ENCODE measurements at regions not wholly inside any gene's neighbourhood (a gene's known extent, or its start where the extent isn't known, plus 50 kb on each side); places are given as distances from the start of the nearest gene placed in this dataset.
"Not testable (repeated sequence)": the region's sequence is repeated elsewhere in the genome, so short reads cannot be mapped to it uniquely, and the experiment has no call there.

DNA sequence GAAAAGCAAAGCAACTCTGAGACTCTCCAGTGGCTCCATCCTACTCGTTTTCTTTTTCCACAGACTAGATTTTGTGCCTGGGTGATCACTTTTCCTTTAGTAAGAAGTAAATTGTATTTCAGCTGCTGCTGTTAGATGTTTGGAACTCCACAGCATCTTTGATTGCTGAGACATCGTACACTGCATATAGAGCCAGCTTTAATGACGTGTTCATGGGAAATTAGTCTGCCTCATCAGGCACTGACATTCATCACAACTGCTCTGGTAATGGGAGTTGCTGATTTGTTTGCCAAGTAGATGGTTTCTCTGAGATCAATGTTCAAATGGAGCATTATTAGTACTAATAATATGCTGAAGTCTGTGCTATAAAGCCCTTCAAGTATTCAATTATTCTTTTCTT is 573.8 kb upstream of the NR5A2 start:
- Mint-ChIP-seq H3K4me1 (no peaks in the 10 kb centered on the region), H3K4me3 (no peak overlapping the region), H3K9me3 (no peaks in the 10 kb centered on the region)

DNA sequence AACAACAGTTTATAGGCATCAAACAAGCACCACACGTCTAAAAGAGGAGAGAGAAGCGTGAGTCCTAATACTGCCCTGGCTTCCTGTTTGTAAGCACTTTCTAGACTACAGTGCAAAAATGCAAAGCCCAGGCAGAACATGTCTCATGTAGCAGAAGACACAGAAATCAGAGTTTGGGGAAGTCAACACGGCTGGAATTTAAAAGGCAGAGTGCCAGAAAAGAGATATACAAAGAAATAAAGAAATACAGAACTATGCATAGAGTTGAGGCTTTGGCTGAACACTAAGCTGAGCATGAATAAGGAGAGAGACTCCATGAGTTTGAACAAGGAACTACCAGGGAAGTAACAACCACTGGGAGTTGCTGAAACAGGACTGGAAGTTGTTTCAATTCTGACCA is 566.6 kb upstream of the NR5A2 start:
- no peak for ATAC-seq
- peaks cover 7% of the 10 kb centered on the region for H3K27me3 Mint-ChIP-seq
- no peak overlapping the region for H3K27ac Mint-ChIP-seq
- H3K36me3 Mint-ChIP-seq = no peaks in the 10 kb centered on the region
- no peak overlapping the region for H3K4me3 Mint-ChIP-seq
- H3K4me1 Mint-ChIP-seq = peaks cover 6% of the 10 kb centered on the region
- H3K9me3 Mint-ChIP-seq = peaks cover 3% of the 10 kb centered on the region

More for the DNA sequence above, 573.8 kb upstream of the NR5A2 start:
- Mint-ChIP-seq H3K27me3 (peaks cover 13% of the 10 kb centered on the region), H3K27ac (no peak overlapping the region), H3K36me3 (no peaks in the 10 kb centered on the region)
- ATAC-seq = no peak

DNA sequence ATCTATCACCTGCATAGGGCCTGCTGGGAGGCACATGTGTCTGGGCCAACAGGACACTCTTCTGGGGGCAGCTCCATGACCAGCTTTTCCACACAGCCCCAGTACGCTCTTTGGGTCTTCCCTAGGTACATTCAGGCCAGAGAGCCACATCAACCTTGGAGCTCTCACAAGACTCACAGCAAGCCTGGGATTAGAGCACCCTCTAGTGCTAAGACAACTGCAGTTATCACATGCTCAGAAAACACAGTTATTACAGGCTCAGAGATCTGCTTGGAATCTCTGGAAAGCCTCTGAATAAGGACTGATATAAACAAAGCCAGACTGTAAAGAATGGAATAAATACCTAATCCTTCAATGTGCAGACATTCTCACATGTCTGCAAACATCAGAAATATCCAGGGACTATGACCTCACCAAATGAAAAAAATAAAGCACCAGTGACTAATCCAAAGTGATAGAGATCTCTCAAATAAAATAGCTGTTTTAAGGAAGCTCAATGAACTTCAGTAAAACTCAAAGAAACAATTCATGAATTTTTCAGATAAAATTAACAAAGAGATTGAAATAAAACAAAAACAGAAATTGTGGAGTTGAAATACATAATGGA is 563.9 kb upstream of the NR5A2 start:
- H3K27ac Mint-ChIP-seq = no peak overlapping the region
- H3K9me3 Mint-ChIP-seq = peaks cover 3% of the 10 kb centered on the region
- peaks cover 6% of the 10 kb centered on the region for H3K4me1 Mint-ChIP-seq
- H3K36me3 Mint-ChIP-seq = no peaks in the 10 kb centered on the region
- no peak overlapping the region for H3K4me3 Mint-ChIP-seq
- ATAC-seq = peak; percentile 12
- H3K27me3 Mint-ChIP-seq = peaks cover 3% of the 10 kb centered on the region

DNA sequence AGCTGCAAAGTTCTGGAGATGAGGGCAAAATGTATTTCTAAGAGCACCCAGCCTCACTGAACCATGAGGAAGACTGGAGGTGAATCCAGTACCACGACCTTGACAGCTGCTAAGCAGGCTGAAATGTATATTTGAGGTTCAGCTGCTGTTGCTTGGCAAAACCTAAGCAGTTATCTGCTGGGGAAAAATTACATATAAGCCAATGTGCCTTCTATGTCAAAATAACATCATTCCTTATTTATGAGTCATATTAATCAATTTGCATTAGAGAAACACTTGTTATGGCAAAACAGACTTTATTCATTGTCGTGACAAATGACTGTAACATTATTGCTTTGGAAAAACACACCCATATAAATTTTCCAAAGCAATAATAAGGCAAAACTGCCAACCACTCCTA is 560.5 kb upstream of the NR5A2 start:
- Mint-ChIP-seq H3K4me3 (no peak overlapping the region), H3K27me3 (no peaks in the 10 kb centered on the region), H3K4me1 (no peaks in the 10 kb centered on the region), H3K36me3 (no peaks in the 10 kb centered on the region), H3K27ac (no peak overlapping the region), H3K9me3 (peaks cover 3% of the 10 kb centered on the region)
- no peak for ATAC-seq

DNA sequence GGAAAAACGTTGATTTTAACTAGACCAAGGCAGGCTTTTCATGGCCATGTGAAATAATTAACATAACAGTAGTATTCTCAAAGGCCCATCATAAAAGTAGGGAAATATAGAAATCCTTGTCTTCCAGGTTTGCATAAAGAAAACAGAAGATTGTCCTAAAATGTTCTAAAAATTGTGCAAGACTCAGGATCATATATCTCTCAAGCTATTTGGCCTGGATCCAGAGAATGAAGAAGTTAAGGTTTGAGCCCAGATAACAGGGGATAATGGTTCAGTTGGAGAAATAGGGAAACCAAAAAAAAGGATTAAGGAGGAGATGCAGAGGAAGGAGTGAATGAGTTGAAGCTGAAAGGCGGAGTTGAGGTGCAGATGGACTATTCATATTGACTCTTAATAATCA is 555.5 kb upstream of the NR5A2 start:
- Mint-ChIP-seq H3K27me3 (no peaks in the 10 kb centered on the region), H3K9me3 (no peaks in the 10 kb centered on the region), H3K4me3 (no peak overlapping the region), H3K27ac (no peak overlapping the region), H3K36me3 (no peaks in the 10 kb centered on the region), H3K4me1 (no peaks in the 10 kb centered on the region)
- ATAC-seq = no peak

DNA sequence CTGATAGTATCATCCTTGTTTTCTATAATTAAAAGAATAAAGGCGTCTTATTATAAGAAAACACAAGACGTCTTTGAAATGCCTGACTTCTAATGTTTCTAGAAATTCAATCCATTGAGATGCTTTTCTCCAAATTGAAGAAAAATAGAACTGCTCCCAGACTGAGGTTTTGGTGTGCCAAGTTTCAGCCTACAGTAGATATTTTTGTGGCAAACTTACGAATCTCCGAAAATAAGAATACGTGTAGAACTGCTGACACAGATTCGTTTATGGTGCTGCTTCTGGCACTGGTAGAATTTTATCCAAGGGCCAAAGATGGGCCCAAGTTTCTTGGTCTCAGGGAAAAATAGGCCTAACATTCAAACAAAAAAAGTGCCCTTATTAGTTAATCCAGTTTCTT is 554.5 kb upstream of the NR5A2 start:
- Mint-ChIP-seq H3K27me3 (no peaks in the 10 kb centered on the region), H3K36me3 (no peaks in the 10 kb centered on the region), H3K27ac (no peak overlapping the region), H3K4me1 (no peaks in the 10 kb centered on the region), H3K9me3 (no peaks in the 10 kb centered on the region), H3K4me3 (no peak overlapping the region)
- ATAC-seq = no peak

DNA sequence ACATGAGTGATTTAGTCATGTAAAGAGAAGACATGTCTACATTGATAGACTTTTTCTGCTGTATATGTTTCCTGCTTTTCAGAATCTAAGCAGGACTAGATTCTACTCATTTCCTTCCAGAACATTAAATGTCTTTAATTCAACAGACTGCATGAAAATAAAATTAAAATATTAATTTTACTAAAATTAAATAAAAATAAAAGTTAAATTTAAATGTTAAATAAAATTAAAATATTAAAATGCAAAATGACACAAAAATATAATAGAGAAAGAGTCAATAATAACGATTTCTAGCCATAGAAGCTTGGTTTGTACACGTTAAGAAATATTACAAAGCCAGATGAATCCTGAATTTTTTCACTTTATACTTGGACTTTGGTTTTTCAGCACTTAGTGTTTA is 552.8 kb upstream of the NR5A2 start:
- H3K4me1 Mint-ChIP-seq = no peaks in the 10 kb centered on the region

DNA sequence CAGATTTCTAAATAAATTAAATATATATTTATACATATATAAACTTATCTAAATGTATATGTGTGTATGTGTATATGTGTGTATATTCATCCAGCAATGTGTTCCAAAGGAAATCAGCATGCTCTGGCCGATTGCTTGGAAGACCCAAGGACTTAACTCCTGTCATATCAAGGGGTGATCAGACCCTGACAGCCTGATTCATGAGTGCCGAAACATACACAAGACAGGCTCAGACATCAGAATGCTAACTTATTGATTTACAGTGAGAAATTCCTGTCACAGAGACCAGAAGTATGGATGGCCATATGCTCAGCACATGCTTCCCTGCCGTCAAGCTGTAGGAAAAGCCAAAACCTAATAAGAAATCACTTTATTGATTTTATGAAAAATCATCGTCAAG is 545.1 kb upstream of the NR5A2 start:
- no peak overlapping the region for H3K27ac Mint-ChIP-seq
- H3K36me3 Mint-ChIP-seq = peaks cover 7% of the 10 kb centered on the region
- no peak overlapping the region for H3K4me3 Mint-ChIP-seq
- no peaks in the 10 kb centered on the region for H3K9me3 Mint-ChIP-seq
- no peaks in the 10 kb centered on the region for H3K4me1 Mint-ChIP-seq
- H3K27me3 Mint-ChIP-seq = no peaks in the 10 kb centered on the region
- no peak for ATAC-seq

More for the DNA sequence above, 552.8 kb upstream of the NR5A2 start:
- no peak for ATAC-seq
- no peaks in the 10 kb centered on the region for H3K9me3 Mint-ChIP-seq
- no peak overlapping the region for H3K4me3 Mint-ChIP-seq
- H3K27me3 Mint-ChIP-seq = no peaks in the 10 kb centered on the region
- H3K36me3 Mint-ChIP-seq = no peaks in the 10 kb centered on the region
- H3K27ac Mint-ChIP-seq = no peak overlapping the region

DNA sequence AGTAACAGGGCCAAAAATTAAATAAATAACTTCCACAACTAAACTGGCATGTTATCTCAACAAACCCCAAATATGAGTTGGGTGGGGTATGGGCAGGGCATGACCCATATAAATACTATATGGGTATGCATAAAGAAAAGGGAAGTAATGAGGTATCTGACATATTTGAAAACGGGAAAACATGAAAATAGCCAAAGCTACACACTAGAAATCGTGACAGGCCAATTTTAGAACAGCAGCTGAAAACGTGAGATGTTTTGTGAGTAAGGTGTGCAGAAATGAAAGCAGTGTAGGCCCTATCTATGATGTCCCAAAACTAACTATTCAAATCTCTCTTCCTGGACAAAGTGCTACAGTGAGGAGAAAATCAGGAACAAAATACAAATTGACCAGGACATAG is 537.9 kb upstream of the NR5A2 start:
- Mint-ChIP-seq H3K4me1 (peaks cover 13% of the 10 kb centered on the region), H3K9me3 (peaks cover 9% of the 10 kb centered on the region), H3K27ac (peak overlapping the region; percentile 39), H3K4me3 (no peak overlapping the region), H3K36me3 (peaks cover 7% of the 10 kb centered on the region), H3K27me3 (no peaks in the 10 kb centered on the region)
- ATAC-seq = no peak

DNA sequence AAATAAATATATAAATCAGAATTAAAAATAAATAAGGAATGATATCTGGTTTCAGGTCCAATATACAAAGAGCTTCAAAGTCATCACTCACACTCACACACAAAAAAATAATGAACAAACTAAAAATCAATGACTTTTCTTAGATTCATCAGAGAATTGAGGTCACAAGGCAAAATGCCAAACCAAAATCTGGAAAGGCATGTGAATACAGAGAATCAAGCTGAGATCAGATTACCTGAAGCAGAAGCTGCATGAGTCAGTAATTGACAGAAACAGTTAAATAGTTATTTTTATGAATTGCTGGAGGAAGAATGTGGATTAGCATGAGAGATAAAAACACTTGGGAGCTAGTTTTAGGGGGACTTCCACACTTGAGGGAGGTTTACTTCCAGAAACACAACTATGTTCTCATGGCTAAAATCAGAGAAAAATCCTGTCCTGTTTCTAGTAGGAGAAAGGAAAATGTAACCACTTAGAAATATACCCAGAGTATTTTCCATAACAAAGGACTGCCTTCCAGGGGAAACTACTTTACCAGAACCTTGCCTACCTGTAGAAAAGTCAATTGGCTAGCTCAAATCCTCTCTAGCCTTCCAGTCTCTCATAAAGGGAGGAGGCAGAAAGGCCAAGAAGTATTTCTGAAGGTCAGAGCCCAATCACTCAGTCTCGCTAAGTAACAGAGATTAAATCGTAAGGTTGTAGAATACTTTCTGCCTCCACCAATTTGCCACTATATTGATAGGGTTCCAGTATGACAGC is 536.6 kb upstream of the NR5A2 start:
- H3K4me3 Mint-ChIP-seq = no peak overlapping the region
- no peak overlapping the region for H3K27ac Mint-ChIP-seq
- peaks cover 17% of the 10 kb centered on the region for H3K36me3 Mint-ChIP-seq
- ATAC-seq = no peak
- peaks cover 13% of the 10 kb centered on the region for H3K4me1 Mint-ChIP-seq
- no peaks in the 10 kb centered on the region for H3K27me3 Mint-ChIP-seq
- peaks cover 15% of the 10 kb centered on the region for H3K9me3 Mint-ChIP-seq

DNA sequence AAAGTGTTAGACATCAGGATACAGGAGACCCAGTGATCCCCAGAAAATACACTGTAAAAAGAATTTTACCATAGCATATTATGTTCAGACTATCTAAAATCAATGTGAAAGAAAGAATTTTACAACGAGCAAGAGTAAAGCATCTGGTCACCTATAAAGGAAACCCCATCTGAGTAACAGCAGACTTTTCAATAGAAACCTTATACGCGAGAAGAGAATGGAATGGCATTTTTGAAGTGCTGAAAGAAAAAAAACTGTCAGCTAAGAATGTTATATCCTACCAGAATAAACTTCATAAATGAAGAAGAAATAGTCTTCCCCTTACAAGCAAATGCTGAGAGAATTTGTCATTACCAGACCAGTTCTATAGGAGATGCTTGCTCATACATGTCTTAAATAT is 532.1 kb upstream of the NR5A2 start:
- ATAC-seq = no peak
- H3K4me1 Mint-ChIP-seq = peaks cover 35% of the 10 kb centered on the region
- no peaks in the 10 kb centered on the region for H3K27me3 Mint-ChIP-seq
- peaks cover 25% of the 10 kb centered on the region for H3K9me3 Mint-ChIP-seq
- H3K27ac Mint-ChIP-seq = no peak overlapping the region
- H3K4me3 Mint-ChIP-seq = no peak overlapping the region
- peaks cover 15% of the 10 kb centered on the region for H3K36me3 Mint-ChIP-seq

DNA sequence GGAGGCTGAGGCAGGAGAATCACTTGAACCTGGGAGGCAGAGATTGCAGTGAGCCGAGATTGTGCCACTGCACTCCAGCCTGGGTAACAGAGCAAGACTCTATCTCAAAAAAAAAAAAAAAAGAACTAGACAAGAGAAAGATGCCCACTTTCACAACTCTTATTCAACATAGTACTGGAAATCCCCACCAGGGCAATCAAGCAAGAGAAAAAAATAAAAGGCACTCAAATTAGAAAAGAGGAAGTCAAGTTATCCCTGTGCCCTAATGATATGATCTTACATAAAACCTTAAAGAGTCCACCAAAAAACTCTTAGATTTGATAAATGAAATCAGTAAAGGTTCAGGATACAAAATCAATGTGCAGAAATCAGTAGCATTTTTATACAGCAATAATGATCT is 528.7 kb upstream of the NR5A2 start:
- not testable (repeated sequence) for H3K27me3 Mint-ChIP-seq
- Mint-ChIP-seq H3K9me3 (peaks cover 25% of the 10 kb centered on the region), H3K4me3 (peak overlapping the region; percentile 2), H3K36me3 (peaks cover 15% of the 10 kb centered on the region), H3K4me1 (peaks cover 34% of the 10 kb centered on the region), H3K27ac (peak overlapping the region; percentile 51)
- ATAC-seq = peak; percentile 84

DNA sequence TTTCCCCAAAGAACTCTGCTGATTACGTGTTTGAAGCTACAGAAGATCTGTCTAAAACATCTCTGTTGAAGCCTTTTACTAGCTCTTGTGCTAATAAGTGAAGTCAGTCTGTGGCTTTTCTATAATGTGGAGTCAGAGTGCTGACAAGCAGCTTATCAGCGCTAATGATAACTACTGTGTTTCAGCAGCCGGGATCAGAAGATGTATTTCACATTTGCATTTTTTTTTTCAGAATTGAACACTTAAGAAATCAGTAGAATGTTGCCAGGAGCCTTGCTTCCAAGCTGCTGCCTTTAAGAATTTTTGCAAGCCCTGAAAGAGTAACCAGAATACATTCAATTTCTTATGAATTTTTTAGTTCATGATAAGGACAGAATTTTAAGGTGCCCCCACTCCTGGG is 519.4 kb upstream of the NR5A2 start:
- no peak overlapping the region for H3K4me3 Mint-ChIP-seq
- peaks cover 3% of the 10 kb centered on the region for H3K9me3 Mint-ChIP-seq
- H3K4me1 Mint-ChIP-seq = peaks cover 15% of the 10 kb centered on the region
- no peak overlapping the region for H3K27ac Mint-ChIP-seq
- ATAC-seq = no peak
- H3K27me3 Mint-ChIP-seq = no peaks in the 10 kb centered on the region
- H3K36me3 Mint-ChIP-seq = no peaks in the 10 kb centered on the region

DNA sequence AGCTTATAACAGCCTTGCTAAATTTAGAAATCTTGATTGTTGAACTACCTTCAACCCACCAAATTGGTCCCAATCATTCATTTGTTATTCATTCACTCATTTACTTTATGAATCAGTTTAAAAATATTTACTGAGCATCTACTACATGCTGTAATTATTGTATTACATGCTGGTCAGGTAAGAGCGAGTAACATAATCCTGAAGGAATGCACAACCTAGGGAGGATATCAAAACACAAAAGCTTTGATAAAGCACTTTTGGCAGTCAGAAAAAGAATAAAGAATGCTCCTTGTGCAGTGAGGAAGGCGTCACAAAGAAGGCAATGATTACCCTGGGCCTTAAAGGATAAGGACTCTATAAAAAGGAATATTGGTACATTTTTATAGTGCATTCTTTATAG is 518.9 kb upstream of the NR5A2 start:
- no peak overlapping the region for H3K27ac Mint-ChIP-seq
- H3K36me3 Mint-ChIP-seq = no peaks in the 10 kb centered on the region
- no peak for ATAC-seq
- peaks cover 15% of the 10 kb centered on the region for H3K4me1 Mint-ChIP-seq
- no peaks in the 10 kb centered on the region for H3K27me3 Mint-ChIP-seq
- no peak overlapping the region for H3K4me3 Mint-ChIP-seq
- no peaks in the 10 kb centered on the region for H3K9me3 Mint-ChIP-seq

DNA sequence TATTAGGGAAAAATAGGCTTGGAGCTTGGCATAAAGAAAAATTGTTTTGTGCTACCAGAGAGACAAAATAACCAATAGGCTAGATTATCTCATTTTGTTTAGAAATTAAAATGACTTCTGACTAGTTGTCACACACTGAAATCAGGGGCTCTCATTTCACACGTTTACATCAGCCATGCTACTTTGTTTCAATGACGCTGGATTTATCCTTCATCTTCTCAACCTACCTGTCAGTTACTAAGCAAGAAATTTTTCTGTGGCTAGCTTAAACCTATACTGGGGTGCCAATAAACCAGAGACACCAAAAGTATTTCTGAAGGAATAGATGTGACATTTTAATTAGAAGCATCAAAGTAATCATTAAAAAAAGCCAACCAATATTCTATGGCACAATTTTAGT is 518.1 kb upstream of the NR5A2 start:
- Mint-ChIP-seq H3K4me1 (peaks cover 15% of the 10 kb centered on the region), H3K36me3 (no peaks in the 10 kb centered on the region)
- ATAC-seq = no peak

DNA sequence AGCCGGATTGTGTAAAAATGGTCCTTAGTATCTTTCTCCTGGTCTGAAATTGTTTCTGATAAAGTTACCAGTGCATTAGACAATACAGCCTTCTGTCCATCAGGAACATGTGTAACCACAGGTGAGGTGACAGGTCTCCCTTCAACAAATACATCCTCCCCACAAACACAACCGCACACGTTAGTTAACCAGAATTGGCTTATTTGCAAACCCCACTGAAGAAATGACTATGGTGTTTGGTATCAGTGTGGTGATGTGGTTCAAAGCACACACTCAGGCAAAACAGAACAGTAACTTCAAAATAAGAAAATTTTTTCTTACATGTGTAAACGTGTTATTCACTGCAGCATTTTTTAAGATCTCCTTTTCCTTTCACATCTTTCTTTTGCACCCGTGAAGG is 517.2 kb upstream of the NR5A2 start:
- no peaks in the 10 kb centered on the region for H3K9me3 Mint-ChIP-seq
- H3K27me3 Mint-ChIP-seq = no peaks in the 10 kb centered on the region
- H3K36me3 Mint-ChIP-seq = no peaks in the 10 kb centered on the region
- H3K4me3 Mint-ChIP-seq = no peak overlapping the region
- H3K4me1 Mint-ChIP-seq = peaks cover 15% of the 10 kb centered on the region
- ATAC-seq = peak; percentile 87
- no peak overlapping the region for H3K27ac Mint-ChIP-seq

More for the DNA sequence above, 518.1 kb upstream of the NR5A2 start:
- H3K9me3 Mint-ChIP-seq = no peaks in the 10 kb centered on the region
- no peak overlapping the region for H3K27ac Mint-ChIP-seq
- H3K27me3 Mint-ChIP-seq = no peaks in the 10 kb centered on the region
- no peak overlapping the region for H3K4me3 Mint-ChIP-seq

Data from stimulated activated memory B cell treated with anti-CD40 and anti-IgM and Interleukin-4, amounts not matched to agents 10 μg/mL and 1 μg/mL and 100 μg/mL, for 72 hours (primary cell).